Brain pericyte (primary cell): ENCODE measurements at regions not wholly inside any gene's neighbourhood (a gene's known extent, or its start where the extent isn't known, plus 50 kb on each side); places are given as distances from the start of the nearest gene placed in this dataset.
"Not testable (repeated sequence)": the region's sequence is repeated elsewhere in the genome, so short reads cannot be mapped to it uniquely, and the experiment has no call there.

Experiments
- DNase-seq: peaks from one replicate; pipeline ENCODE4 v3.0.0-alpha.2; 2012; ENCODE audit warnings: low read depth, low spot score

- DNase-seq: no peak
Observed at GRCh38 chr10:56298941-56299340, 62.1 kb downstream of the ZWINT start.

- DNase-seq: no peak
Observed at GRCh38 chr10:56296618-56297017, 64.4 kb downstream of the ZWINT start.

- DNase-seq: no peak
Observed at GRCh38 chr10:56288403-56288802, 72.7 kb downstream of the ZWINT start.

GRCh38 chr10:56286096-56286495 is 75.0 kb downstream of the ZWINT start:
- DNase-seq: no peak

- no peak for DNase-seq
Observed at GRCh38 chr10:56279270-56279669, 81.8 kb downstream of the ZWINT start.

GRCh38 chr10:56269181-56269580 is 91.9 kb downstream of the ZWINT start:
- DNase-seq: no peak

GRCh38 chr10:56266120-56266519 is 94.9 kb downstream of the ZWINT start:
- DNase-seq: no peak

- no peak for DNase-seq
Observed at GRCh38 chr10:56258991-56259390, 102.1 kb downstream of the ZWINT start.

GRCh38 chr10:56258378-56258777 is 102.7 kb downstream of the ZWINT start:
- no peak for DNase-seq

GRCh38 chr10:56255298-56255697 is 105.8 kb downstream of the ZWINT start:
- no peak for DNase-seq

GRCh38 chr10:56240471-56240870 is 120.6 kb downstream of the ZWINT start:
- DNase-seq: no peak

- no peak for DNase-seq
Observed at GRCh38 chr10:56231436-56231835, 129.6 kb downstream of the ZWINT start.

- no peak for DNase-seq
Observed at GRCh38 chr10:56222237-56222636, 138.8 kb downstream of the ZWINT start.

GRCh38 chr10:56212951-56213350 is 148.1 kb downstream of the ZWINT start:
- DNase-seq: no peak

- no peak for DNase-seq
Observed at GRCh38 chr10:56181607-56182006, 179.5 kb downstream of the ZWINT start.

- no peak for DNase-seq
Observed at GRCh38 chr10:56178210-56178609, 182.8 kb downstream of the ZWINT start.

GRCh38 chr10:56155091-56155513 is 206.0 kb downstream of the ZWINT start:
- DNase-seq: not testable (repeated sequence)

GRCh38 chr10:56146806-56147205 is 214.3 kb downstream of the ZWINT start:
- DNase-seq: no peak

GRCh38 chr10:56142092-56142728 is 218.8 kb downstream of the ZWINT start:
- no peak for DNase-seq

GRCh38 chr10:56139405-56139804 is 221.7 kb downstream of the ZWINT start:
- DNase-seq: no peak

- no peak for DNase-seq
Observed at GRCh38 chr10:56135828-56136227, 225.2 kb downstream of the ZWINT start.

- DNase-seq: no peak
Observed at GRCh38 chr10:56123247-56123646, 237.8 kb downstream of the ZWINT start.

GRCh38 chr10:56116684-56117083 is 244.4 kb downstream of the ZWINT start:
- DNase-seq: no peak

- no peak for DNase-seq
Observed at GRCh38 chr10:56109454-56109853, 251.6 kb downstream of the ZWINT start.
